DMS114 treated with DMSO at 0.1 percent for 48 hours (cell line): ENCODE measurements at regions not wholly inside any gene's neighbourhood (a gene's known extent, or its start where the extent isn't known, plus 50 kb on each side); places are given as distances from the start of the nearest gene placed in this dataset.
"Not testable (repeated sequence)": the region's sequence is repeated elsewhere in the genome, so short reads cannot be mapped to it uniquely, and the experiment has no call there.

Source experiments
- DNase-seq: peaks from one replicate; lab custom pipeline; 2025; ENCODE audit not compliant: unreplicated experiment; lab: John Stamatoyannopoulos, UW

DNA sequence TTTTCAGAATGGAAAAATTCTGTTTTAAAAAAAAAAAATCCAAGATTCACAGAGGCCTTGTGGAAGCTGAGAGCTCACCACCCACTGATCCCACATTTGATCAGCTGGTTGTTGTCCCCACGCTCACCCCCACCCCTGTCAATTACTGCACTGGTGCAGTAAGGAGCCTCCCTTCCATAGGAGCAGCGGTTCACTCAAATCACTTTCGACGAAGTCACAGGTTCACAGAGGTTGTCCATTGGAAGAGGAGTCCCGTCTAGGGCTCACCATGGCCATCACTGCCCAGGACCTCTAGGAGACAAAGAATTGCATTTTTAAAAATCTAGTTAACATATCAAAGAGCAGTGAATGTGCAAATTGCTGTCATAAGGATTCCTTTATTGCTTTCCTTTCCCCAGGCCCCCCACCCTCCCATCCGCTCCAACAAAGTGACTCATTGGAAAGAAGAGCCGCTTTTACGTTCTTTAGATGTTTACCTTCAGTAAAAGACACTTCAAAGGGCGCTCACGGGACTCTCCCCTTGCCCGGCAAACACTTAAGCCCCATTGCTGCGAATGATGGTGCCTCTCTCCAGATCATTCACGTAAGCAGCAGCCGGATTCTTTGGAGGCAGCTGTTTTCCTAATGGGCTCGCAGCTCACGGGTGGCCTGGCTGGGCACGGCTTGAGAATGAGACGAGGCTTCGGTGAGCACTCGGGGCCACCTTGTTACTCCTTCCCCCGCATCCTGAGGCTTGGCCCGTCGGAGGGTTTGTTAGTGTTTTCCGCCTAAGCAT is 165.5 kb upstream of the SALL3 start:
- DNase-seq = no peak

DNA sequence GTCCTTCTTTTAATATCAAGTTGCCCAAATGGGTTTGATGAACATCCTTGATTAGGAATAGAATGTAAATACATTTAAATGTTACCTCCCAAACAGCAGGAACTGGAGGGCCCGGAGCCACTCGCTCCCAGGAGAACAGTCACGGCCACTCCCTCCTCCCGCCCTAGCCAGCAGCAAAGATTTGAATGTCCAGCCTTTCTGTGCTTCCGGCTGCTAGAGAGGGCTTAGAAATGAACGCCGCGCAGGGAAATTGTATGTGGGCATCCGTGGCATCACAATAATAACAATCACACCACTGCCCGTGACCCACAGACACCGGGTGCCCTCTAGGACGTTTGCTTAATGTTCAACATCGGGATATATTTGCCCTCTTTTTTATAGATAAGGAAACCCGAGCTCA is 164.9 kb upstream of the SALL3 start:
- no peak for DNase-seq

GRCh38 chr18:78816114-78816513 is 163.5 kb upstream of the SALL3 start:
- no peak for DNase-seq

DNA sequence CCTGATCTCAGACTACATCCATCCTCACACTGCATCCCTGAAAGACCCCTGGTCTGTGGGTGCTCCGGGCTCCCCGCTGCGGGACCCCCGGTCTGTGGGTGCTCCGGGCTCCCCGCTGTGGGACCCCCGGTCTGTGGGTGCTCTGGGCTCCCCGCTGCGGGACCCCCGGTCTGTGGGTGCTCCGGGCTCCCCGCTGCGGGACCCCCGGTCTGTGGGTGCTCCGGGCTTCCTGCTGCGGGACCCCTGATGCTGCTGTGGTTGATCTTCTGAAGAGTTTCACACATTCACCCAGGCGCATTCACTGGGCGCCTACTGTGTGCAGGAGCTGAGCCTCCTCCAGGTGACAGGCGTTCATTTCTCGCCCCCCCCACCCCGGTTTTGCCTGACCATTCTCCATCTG is 162.7 kb upstream of the SALL3 start:
- DNase-seq = no peak

- no peak for DNase-seq
Observed at GRCh38 chr18:78818495-78818894, 161.1 kb upstream of the SALL3 start.

DNA sequence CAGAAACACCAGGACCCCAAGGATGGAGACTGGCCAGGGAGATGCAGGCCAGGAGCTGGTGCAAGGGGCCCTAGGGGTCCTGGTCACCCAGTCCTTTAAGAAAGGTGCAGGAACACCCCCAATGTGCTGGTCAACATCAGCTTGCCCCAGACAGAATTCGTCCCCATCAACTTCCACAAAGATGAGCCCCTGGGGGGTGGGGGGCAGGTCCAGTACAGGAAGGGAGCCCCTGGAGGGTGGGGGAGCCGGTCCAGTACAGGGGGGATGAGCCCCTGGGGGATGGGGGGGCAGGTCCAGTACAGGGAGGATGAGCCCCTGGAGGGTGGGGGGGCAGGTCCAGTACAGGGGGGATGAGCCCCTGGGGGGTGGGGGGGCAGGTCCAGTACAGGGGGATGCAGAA is 160.7 kb upstream of the SALL3 start:
- no peak for DNase-seq

DNA sequence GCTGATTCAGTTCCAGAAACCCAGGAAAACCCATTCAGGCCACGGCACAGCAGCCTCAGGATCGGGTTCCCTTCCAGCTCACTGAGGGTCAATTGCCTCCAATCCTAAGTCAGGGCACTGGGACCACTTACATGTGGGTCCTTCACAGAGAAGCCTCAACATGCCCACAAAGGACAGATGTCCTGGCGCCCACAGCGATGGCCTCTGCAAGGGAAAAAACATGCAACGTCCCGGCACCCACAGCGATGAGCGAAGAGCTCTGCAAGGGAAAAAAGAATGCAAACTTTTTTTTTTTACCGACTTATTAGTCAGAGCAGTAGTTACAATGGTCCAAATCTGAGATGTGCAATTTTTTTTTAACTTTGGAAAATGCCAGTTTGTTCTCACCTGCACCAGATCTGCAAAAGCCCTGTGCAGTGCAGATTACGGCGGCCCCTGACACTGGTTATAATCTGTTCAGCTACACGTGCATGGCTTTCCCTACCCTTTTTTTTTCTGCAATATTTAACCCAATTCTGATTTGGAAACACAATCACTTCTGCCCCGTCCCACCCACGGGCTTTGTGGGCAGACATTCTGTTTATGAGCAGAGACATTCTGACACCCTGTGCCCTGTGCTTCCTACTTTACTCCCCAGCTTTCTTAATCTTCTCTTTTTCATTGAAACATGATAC is 159.3 kb upstream of the SALL3 start:
- no peak for DNase-seq

DNA sequence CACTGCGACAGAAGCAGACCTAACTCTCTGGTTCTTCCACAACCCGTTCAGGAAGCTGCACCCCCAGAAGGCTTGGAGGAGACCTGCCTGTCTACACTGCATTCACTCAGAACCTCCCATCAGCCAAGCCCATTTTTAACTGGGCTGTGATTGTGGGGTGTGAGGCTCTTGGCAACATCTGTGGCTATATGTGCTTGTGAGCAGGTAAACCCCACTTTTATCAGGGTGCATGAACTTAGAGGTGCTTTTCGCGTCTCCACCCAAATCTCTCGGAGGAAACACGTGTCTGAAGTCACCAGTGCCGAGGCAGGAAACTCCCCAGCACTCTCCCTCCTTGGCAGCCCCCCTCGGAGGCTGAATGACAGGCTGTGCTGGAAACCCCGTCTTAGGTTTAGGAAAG is 158.2 kb upstream of the SALL3 start:
- DNase-seq = no peak

DNA sequence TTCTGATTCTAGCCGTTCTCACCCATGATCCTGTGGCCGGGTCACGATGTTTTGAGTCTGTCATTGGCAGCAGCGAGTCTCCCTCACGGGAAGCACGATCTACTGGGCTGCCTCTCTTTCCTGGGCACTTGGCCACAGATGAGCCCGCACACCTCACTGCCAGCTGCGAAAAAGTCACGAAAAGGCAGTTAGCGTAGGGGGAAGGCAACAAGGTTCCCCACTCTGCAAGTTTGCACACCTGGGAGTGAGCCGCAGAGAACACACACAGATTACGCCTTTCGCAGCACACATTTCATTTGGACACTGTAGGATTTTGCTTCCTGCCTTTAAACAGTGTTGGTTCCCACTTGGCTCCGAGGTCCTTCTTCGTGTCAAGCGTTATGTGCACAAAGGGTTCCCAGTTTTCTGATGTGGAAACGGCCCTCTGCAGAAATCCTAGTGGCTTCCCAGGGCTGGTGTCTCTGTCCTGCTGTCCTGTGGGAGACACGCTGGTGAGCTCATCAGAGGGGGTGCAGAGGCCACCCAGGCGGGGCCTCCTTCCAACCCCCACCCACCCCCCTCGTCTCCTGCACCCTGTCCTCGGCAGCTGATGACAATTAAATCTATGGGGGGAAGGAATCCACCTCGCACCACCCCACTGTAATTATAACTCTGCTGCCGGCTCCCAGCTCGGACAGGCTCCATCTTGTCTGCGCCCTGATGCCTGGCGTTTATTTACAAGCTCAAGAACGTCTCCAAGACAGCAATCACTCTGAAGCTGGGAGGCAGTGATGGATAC is 157.3 kb upstream of the SALL3 start:
- DNase-seq = no peak

DNA sequence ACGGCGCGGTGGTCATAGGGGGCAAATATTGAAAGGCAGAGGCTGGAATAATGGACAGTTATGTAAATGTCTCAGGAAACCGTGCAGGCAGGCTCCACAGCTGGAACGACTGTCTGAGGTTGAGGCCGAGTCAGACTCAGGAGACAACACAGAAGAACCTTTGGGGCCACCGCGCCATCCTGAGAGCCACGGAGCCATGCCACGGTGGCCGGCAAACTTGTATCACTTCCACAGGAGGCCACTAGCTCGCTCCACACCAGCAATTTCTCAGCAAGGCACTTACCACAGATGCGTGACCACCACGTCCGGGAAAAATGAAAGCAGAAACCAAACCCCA is 156.7 kb upstream of the SALL3 start:
- DNase-seq = no peak

- DNase-seq = no peak
Observed at GRCh38 chr18:78825168-78825567, 154.4 kb upstream of the SALL3 start.

GRCh38 chr18:78826631-78827030 is 153.0 kb upstream of the SALL3 start:
- no peak for DNase-seq

- DNase-seq = no peak
Observed at GRCh38 chr18:78827141-78827540, 152.5 kb upstream of the SALL3 start.

GRCh38 chr18:78828131-78828530 is 151.5 kb upstream of the SALL3 start:
- no peak for DNase-seq

DNA sequence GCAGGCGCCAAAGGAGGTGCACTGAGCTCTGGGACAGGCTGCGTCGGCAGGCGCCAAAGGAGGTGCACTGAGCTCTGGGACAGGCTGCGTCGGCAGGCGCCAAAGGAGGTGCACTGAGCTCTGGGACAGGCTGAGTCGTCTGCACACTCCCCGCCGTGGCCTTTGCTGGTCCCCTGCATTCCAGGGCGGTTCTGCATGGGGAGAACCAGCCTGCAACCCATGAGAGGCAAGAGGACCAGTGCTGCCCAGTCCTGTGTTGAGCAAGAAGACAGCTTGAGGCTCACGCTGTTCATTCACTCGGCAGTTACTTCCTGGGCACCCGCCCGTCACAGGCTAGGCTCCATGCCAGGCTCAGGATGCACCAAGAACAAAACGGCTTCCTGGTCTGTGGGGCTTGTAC is 150.6 kb upstream of the SALL3 start:
- not testable (repeated sequence) for DNase-seq

DNA sequence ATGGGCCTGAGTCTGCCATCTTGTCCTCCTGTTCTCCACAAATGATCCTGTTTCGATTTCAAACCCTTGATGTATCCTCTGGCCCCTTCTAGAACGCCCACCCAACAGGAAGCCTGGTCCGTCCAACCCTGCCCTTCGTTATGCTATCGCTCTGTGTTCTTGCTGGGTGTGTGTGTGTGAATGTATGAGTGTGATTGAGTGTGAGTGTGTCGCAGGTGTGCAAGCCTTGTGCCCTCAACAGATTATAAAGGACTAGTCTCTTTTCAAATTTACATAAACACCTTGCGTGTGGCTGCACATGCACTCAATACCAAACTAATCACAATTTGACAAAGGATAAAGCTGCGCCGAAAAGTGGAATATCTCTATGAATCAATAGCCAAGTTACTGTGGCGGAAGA is 149.5 kb upstream of the SALL3 start:
- no peak for DNase-seq

- DNase-seq = no peak
Observed at GRCh38 chr18:78830826-78831225, 148.8 kb upstream of the SALL3 start.

- no peak for DNase-seq
Observed at GRCh38 chr18:78831603-78832002, 148.0 kb upstream of the SALL3 start.

DNA sequence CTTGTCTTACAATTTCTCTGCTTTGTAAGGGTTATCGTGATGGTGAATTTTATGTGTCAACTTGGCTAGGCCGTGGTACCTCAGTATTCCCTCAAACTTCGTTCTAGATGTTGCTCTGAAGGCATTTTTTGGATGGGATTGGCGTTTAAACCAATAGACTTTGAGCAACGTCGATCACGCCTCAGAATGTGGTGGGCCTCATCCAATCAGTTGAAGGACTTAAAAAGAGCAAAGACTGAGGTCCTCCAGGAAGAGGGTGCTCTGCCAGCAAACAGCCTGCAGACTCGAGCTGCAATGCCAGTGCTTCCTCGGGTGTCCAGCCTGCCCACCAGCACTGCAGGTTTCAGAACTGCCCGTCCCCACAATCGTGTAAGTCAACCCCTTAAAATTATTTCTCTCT is 145.8 kb upstream of the SALL3 start:
- DNase-seq = no peak

DNA sequence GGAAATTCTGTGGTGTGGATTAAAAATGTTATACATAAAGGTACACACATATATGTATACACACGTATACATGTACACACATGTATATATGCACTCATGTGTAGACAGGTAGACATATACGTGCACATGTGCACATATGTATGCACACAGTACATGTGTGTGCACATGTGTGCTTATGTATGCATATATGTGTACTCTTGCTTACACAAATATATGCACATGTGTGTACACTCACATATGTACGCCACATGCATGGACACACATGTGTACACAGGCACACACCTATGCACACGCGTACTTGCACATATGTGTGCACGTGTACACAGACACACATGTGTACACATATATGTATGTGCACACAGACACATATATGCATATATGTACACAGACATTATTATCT is 142.8 kb upstream of the SALL3 start:
- no peak for DNase-seq

- DNase-seq = no peak
Observed at GRCh38 chr18:78837754-78838153, 141.9 kb upstream of the SALL3 start.

DNA sequence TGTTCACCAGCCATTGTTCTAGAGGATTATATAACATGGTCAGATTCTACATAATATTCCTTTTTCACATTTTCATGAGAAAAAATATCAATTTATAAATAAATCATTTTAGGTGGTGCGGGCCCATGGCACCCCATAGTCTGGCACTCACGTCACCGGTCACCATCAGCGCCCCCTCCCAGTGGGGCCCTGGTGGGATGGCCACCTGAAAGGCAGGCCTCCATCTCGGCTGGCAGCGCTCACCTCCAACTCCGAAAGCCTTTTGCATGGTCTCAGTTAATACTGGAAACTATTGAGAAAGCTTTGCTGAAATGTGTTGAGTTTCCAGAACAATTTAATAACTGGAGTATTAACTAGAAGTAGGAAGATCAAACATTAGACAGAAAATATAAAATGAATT is 141.4 kb upstream of the SALL3 start:
- DNase-seq = no peak
